ENCODE measurements at regions not wholly inside any gene's neighbourhood (a gene's known extent, or its start where the extent isn't known, plus 50 kb on each side); places are given as distances from the start of the nearest gene placed in this dataset.

GRCh38 chr6:170139531-170139930 lies 151.3 kb downstream of the DLL1 start:
- TF ChIP-seq POLR2A (IDR thresholded peaks at IDR 0.05) = no peak
- TF ChIP-seq POLR2AphosphoS5 (IDR thresholded peaks at IDR 0.05) = no peak
- no peak for TF ChIP-seq CTCF (IDR thresholded peaks at IDR 0.05)
